ENCODE measurements at regions not wholly inside any gene's neighbourhood (a gene's known extent, or its start where the extent isn't known, plus 50 kb on each side); places are given as distances from the start of the nearest gene placed in this dataset.

GRCh38 chr13:102993348-102993747 lies 72.9 kb downstream of the SLC10A2 start:
- DNase-seq (ENCODE audit: low read depth) = no peak
- no peak overlapping the region for H3K4me3 ChIP-seq (ENCODE audit: low read length)
- no peak for TF ChIP-seq CTCF (IDR thresholded peaks at IDR 0.05; ENCODE audit: insufficient read depth, low read depth, low read length, missing control alignments)

GRCh38 chr13:102984210-102984609 lies 82.0 kb downstream of the SLC10A2 start:
- no peak overlapping the region for H3K4me3 ChIP-seq (ENCODE audit: low read length)
- TF ChIP-seq CTCF (IDR thresholded peaks at IDR 0.05; ENCODE audit: insufficient read depth, low read depth, low read length, missing control alignments) = no peak
- DNase-seq (ENCODE audit: low read depth) = no peak

- TF ChIP-seq CTCF (IDR thresholded peaks at IDR 0.05; ENCODE audit: insufficient read depth, low read depth, low read length, missing control alignments) = no peak
- DNase-seq (ENCODE audit: low read depth) = no peak
- H3K4me3 ChIP-seq (ENCODE audit: low read length) = no peak overlapping the region
Observed at GRCh38 chr13:102983496-102983895, 82.7 kb downstream of the SLC10A2 start.

GRCh38 chr13:102980331-102980982 lies 85.8 kb downstream of the SLC10A2 start:
- no peak for TF ChIP-seq CTCF (IDR thresholded peaks at IDR 0.05; ENCODE audit: insufficient read depth, low read depth, low read length, missing control alignments)
- DNase-seq (ENCODE audit: low read depth) = no peak
- H3K4me3 ChIP-seq (ENCODE audit: low read length) = no peak overlapping the region

GRCh38 chr13:102978168-102978567 lies 88.0 kb downstream of the SLC10A2 start:
- no peak for DNase-seq (ENCODE audit: low read depth)
- no peak for TF ChIP-seq CTCF (IDR thresholded peaks at IDR 0.05; ENCODE audit: insufficient read depth, low read depth, low read length, missing control alignments)
- no peak overlapping the region for H3K4me3 ChIP-seq (ENCODE audit: low read length)

- no peak for TF ChIP-seq CTCF (IDR thresholded peaks at IDR 0.05; ENCODE audit: insufficient read depth, low read depth, low read length, missing control alignments)
- DNase-seq (ENCODE audit: low read depth) = no peak
- no peak overlapping the region for H3K4me3 ChIP-seq (ENCODE audit: low read length)
Observed at GRCh38 chr13:102977471-102977870, 88.7 kb downstream of the SLC10A2 start.

Data from epithelial cell of esophagus (primary cell).